Hematopoietic multipotent progenitor cell treated with erythropoietin and hydrocortisone succinate and interleukin-3 and kit ligand, for 4 days (in vitro differentiated cells): ENCODE measurements at regions not wholly inside any gene's neighbourhood (a gene's known extent, or its start where the extent isn't known, plus 50 kb on each side); places are given as distances from the start of the nearest gene placed in this dataset.
A peak's percentile ranks its signal among the peaks of the same experiment; 100 is the strongest.
"Not testable (repeated sequence)": the region's sequence is repeated elsewhere in the genome, so short reads cannot be mapped to it uniquely, and the experiment has no call there.

Experiments used
- DNase-seq: peaks from one replicate; pipeline ENCODE4 v3.0.0-alpha.2; 2015

DNA sequence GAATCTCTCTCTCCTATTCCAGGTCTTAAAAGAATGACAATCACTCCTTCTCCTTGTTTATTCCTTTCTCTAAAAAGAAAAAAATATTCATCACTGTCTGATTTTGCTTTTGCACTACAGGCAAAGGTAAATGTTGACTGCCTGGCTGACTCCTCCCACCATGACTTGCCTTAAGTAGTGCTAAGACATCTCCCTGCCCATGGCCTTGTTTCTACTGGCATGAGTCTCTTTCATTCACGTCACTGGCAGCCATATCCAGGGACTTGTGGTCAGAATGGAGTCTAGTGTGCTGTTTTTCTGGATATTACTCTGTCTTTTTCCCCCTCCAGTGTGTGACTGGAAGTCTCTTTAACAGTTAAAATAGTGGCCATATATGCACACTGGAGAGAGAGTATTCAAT is 522.9 kb upstream of the DAB2 start:
- DNase-seq = peak; percentile 12

DNA sequence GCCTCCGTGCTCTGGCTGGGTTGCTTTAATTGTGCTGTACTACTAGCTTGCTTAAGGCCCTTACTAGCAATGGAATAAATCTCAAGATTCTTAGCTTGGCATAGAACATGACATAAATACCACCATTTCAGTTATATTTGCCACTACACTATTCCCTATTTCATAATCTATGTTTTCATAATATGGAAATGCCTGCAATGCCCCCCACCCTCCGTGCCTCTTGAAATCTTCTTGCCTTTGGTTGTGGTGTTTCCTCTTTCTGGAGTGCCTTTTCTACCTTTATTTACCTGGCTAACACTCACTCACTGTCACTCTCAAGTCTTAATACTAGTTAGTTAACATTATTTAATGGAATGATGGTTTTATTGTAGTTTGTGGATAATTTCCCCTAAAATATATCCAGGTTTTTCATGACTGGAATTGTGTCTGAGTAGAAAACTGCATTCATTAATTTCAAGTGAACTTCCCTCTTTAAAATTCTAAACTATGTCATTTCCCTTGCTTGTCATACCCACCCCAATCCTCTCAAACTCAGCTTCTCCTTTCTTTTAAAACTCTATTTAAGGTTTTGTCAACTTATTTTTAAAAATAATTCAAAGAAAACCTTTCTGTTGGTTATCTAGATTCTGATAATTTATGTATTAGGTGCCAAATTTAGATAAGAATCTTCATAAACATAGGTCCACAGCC is 521.7 kb upstream of the DAB2 start:
- peak; percentile 21 for DNase-seq

DNA sequence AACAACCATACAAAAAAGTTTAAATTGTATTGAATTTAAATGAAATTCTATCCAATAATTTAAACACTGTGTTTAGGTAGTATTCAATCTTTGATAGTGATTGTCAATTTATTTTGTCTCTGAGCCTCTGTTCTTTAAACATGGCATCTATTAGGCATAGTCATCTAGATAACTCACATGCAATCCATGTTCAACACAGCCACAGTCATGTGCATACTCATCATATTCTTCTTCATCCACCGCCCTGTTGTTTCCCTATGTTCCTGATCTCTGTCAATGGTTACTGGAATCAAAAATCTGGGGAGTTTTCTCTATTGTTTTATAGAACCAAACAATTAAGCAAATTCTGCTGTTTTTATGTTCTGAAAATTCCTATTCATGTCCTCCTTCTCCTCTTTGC is 521.1 kb upstream of the DAB2 start:
- no peak for DNase-seq

DNA sequence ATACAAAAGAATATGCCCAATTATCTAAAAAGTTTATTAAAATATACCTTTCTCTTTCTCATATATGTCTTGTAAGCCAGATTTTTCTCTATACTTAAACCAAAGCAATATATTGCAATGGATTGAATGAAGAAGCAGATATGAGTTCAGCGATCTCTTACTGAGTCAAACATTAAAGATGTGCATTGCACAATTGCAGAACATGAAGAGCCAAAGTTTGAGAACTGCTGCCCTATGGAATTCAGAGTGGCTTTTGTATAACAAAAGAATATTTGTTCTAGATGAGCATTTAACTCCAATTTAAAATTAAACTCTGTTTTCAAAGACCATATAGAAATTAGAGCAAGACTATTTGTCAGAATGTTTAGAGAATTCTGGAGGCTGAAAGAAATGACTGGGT is 519.0 kb upstream of the DAB2 start:
- DNase-seq = no peak

DNA sequence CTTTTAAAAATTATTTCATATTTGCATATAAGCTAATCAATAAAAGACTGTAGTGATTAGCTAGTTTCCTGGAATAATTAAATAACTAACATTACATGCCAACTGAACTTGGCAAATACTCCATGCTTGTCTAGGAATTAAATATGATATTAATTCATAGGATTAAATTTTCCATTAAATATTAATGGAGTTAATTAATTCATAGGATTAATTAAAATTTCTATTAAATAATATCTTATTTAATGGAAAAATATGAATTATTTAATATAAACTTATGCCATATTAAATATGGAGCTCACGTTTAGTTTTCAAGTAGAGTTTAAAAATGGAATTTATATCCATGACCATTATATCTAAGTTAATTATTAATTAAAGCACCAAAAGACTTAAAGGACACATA is 517.8 kb upstream of the DAB2 start:
- DNase-seq = no peak

DNA sequence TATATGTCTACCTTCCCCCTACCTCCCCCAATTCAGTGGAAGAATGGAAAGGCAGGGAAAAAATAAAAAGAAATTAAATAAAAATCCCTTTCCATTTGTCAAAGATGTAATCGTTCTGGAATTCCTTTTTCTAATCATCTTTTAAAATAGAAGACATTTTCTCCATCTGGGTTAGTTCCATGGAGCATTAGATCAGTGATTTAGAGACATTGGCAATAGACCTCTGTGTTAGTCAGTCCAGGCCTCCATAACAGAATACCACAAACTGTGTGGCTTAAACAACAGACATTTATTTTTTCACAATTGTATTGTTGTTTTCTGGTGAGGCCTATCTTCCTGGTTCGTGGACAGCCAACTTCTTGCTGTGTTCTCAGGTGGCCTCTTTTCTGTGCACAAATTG is 516.6 kb upstream of the DAB2 start:
- DNase-seq = no peak

DNA sequence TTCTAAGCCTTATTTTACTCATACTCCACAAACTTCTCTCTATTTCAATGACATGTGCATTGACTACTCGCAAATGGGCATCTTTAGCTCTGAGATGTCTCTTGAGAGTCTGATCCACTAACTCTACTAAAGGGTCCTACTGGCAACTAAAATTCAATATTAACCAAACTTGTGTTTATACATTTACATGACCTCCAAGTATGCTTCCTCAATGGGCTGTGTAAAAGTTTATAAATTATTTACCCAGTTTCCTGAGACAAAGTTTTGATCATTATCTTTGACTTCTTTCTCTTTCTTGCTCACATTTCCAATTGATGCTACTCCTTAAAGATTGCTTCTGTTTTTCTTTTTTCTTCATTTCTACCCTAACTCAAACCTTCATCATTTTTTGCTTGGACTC is 510.1 kb upstream of the DAB2 start:
- no peak for DNase-seq

DNA sequence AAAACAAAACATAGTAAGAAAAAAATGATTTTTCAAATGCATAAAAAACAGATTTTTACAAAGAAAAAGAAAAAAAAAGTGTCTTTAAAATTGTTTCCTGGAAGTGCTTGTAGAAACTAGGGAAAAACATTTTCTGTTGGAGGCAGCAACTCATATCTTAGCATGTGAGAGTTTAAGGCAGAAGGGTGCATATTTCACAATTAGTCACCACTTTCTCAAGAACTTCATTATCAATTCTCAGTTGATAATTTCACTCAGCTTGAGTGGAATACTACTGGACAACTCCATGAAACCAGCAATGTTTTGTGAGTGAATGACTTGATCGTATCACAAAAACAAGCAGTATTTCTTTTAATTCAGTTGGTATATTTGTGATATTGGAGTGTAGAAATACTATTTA is 508.3 kb upstream of the DAB2 start:
- no peak for DNase-seq

DNA sequence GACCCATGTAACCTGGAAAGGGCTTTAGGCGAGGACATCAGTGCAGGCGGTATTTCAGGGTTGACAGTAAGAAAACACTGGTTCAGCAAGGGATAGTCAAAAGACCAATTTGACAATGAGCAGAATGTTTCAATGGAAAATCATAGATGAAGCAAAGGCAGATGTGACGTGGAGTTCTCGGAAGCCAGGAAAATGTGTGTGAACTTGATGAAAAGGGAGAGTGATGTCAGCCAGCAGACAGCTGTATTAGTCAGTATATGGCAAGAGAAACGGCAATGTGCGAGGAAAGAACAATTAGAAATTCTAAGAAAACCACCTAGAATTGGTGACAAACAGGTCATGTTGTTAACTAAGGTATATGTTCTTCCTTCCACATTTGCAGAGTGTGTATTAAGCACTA is 503.9 kb upstream of the DAB2 start:
- DNase-seq = no peak

DNA sequence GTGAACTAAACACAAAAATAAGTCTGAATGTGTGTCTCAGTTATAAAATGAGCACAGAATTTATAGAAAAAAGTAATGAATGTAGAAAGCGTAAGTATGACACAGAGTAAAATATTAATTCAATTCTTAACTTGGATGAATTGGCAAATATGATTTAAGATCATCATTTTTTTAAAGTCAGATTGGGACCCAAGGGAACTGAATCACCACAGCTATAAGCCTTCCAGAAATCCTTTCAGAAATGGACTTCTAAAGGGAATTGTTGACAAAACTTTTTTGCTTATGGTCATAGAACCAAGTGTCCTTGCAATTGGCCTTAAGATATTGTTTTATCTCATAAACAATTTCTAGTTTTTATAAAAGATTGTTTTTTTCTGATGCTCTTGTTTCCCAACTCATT is 495.1 kb upstream of the DAB2 start:
- no peak for DNase-seq

DNA sequence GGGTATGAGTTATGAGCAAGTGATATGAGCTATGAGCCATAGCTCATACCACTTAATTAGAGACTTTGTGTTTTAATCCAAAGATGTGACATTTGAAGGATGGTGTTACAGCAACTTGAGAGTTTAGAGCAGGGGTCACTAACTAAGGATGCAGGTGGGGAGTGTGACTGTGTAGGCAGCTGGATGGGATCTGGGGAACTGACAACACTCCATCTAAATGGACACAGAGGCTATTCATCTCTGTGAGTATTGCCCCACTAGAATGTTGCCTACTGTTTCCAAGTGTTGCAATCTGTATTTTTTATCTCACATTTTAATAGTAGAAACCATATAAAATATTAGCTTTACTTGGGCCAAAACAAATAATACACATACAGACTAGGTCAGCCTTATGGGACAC is 488.1 kb upstream of the DAB2 start:
- DNase-seq = no peak

DNA sequence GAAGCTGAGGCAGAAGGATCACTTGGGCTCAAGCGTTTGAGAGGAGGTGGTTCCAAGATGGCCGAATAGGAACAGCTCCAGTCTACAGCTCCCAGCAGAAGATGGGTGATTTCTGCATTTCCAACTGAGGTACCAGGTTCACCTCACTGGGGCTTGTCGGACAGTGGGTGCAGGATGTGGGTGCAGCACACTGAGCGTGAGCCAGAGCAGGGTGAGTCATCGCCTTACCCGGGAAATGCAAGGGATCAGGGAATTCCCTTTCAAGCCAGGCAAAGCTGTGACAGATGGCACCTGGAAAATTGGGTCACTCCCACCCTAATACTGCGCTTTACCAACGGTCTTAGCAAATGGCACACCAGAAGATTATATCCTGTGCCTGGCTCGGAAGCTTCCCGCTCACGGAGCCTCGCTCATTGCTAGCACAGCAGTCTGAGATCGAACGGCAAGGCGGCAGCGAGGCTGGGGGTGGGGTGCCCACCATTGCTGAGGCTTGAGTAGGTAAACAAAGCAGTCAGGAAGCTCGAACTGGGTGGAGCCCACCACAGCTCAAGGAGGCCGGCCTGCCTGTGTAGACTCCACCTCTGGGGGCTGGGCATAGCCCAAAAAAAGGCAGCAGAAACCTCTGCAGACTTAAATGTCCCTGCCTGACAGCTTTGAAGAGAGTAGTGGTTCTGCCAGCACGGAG is 482.6 kb upstream of the DAB2 start:
- not testable (repeated sequence) for DNase-seq

DNA sequence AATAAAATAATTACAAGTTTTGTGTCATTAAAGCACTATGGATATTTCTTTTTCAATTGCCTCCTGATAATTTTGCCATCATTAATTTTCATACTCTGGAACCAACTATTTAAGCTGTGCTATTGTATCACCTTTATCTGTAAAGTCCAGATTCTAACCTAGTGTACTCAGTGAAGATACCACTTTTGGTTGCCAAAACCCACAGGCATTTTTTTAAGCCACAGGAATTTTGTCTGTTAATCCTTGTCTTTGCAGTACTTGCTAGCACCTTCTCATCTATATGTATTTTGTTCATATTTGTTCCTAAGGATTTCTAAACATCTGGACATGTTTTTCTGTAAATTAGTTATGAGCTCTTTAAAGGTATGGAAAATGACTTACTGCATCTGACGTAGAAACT is 481.4 kb upstream of the DAB2 start:
- DNase-seq = no peak

DNA sequence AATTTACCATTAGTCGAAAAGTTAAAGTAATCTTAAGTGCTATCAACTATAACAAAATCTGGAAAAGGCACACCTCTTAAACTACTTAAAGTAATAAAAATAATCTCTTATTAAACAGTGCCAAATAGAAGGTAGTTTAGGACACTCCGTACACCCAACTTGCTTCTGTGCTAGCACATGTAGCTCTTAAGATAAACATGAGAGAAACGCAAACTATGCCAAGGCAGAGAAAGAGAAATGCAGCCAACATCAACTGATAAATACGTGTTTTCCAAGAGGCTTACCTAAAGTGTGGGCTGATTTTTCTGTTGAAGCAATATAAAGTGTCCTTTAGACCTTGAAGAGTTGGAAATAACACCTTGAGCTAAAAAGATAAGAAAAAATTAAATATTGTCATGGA is 480.6 kb upstream of the DAB2 start:
- no peak for DNase-seq

DNA sequence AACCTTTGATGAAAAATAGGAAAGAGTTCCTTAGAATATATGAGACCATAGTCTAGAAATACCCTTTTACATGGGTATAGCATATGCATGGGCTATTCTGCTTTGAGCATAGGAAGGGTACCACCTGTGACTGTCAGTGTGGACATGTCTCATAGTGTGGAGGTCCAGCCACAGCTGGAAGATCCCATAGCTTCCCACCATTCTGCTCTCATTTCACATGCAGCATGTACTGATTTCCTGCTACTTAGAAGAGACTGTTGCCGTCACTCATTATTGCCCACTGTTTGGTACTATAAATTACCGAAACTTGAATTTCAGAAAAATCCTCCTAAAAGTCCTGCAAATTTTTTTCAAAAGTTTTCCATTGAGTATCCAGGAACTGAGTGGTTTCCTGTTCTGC is 477.8 kb upstream of the DAB2 start:
- no peak for DNase-seq

DNA sequence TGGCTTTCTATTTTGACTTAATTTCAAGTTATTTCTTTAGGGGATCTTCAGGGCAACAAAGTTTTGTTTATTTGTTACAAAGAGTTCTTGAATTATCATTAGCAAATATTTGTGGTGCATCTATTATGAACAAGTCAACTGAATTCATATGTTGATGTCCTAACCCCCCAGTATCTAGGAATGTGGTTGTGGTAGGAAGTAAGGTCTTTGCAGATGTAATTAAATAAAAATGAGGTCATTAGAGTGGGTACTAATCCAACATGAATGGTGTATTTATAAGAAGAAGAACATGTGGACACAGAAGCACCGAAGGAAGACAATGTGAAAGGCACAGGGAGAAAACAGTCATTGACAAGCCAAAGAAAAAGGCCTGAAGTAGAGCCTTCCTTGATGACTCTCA is 474.0 kb upstream of the DAB2 start:
- no peak for DNase-seq

DNA sequence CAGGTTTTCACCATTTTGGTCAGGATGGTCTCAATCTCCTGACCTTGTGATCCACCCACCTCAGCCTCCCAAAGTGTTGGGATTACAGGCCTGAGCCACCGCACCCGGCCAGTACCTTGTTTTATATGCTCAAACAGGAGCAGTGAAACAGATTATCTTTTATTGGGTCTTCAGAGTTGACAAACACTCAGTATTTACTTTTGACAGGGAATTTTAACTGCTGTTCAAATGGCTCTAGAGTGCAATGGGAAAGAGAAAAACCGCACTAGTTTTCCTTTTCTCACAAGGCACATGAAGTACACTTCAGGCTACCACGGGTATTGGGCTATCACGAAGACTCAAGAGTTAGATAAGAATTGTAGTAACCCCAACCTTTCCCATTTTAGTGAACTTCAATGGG is 471.9 kb upstream of the DAB2 start:
- no peak for DNase-seq

DNA sequence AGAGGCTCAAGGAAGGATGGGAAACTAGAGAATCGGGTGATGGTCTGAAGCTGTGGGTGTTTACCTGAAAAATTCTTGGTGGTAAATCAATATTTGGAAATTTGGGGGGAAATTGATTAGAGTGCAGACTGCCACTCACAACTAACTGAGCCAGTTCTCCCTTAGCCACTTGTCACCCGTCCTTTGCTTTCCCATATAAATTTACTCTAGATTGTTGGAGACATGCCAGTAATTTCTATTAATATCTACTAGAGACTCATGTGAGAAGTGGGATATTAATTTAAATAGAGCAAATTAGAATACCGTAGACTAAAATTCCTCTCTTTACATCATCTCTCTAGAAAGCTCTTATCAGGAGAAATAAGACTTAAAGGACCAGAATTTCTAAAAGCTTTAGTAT is 471.3 kb upstream of the DAB2 start:
- no peak for DNase-seq

DNA sequence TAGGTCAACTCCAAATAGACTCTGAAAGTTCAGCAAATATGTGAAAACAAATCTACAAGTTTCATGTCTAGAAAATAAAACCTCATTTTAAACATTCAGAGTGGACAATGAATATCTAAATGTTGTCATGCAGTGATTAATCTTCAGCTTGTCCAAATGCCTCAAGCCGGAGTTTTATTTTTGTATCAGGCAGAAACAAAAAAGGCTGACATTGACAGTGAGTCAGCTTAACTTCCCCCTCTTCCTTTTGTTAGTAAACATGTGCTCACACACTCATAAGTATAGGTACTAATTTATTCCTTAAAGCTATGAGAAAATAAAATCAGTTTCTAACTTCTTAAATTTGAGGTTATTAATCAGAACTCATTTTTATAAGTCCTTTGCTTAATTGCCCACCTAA is 467.9 kb upstream of the DAB2 start:
- no peak for DNase-seq

DNA sequence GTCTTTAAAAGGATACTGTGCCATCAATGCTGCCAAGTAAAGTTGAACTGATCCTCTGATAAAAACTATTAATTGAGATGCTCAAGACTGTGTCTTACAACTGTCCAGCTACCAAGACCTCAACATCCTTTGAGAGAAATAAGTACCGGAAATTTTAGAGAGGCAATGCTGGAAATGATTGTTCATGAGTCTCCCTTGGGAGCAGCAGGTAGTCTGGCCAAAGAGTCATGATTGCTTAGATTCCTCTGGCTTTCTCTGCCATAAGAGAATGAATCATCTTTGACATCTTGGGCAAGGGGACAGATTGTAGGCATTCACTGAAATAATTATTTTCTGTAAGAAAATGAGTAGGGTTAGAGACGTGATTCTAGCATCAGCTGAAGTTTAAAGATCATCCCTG is 466.6 kb upstream of the DAB2 start:
- DNase-seq = no peak

DNA sequence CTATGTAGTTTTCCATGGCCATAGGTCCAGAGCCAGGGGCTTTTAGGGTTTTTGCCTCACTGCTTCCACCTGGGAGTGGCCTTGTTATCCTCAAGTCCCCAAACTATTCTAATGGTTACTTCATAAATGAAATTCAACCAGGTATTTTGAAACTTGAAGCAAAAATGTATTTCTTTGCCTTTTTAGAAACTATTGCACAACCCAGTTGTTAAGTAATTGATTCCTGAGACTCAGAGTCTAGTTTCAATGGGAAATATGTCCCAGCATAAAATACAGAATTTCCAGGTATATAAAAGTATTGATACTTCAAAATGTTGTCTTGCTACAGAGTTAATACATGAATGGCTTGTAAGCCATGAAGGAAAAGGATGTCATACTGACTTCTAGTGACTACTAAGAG is 456.2 kb upstream of the DAB2 start:
- DNase-seq = no peak

DNA sequence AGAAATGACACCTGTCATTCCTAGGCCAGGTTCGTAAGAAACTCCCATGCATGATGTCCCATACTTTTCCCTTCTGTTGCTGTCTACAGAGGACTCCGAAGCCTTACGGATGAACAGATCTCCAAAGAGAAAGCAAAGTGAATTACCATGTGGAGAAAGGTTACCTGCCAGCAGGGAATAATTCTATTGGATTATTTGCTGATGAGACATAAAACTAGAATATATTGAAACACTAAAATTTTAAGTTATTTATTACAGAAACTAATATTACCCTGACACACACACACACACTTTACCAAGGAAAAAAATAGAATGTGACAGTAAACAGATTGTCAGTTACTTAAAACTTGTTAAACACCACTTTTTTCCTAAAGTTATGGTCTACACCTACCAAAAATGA is 452.7 kb upstream of the DAB2 start:
- DNase-seq = no peak

DNA sequence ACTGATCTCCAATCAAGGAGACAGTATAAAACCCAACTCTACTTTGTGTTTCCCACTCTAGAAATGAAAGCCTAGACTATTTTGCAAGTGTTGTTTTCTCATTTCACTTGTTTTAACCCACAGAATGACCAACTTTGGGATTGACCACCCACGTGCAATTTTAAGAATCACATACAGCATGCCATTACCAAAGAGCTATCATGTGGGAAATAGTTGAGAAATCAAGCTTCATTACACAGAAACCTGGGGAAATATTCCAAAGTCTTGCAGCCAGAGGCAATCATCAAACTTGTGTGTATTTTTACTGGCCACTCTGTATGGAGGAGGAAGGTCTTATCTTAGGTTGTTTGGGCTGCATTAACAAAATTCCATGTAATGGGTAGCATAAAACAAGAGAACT is 451.4 kb upstream of the DAB2 start:
- DNase-seq = no peak

DNA sequence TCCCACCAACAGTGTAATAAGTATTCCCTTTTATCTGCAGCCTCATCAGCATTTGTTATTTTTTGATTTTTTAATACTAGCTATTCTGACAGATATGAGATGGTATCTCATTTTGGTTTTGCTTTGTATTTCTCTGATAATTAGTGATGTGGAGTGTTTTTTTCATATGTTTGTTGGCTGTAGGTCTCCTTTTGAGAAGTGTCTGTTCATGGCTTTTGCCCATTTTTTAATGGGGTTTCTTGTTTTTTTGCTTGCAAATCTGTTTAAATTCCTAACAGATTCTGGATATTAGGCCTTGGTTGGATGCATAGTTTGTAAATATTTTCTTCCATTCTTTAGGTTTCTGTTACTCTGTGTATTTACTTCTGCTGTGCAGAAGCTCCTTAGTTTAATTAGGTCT is 445.4 kb upstream of the DAB2 start:
- no peak for DNase-seq

DNA sequence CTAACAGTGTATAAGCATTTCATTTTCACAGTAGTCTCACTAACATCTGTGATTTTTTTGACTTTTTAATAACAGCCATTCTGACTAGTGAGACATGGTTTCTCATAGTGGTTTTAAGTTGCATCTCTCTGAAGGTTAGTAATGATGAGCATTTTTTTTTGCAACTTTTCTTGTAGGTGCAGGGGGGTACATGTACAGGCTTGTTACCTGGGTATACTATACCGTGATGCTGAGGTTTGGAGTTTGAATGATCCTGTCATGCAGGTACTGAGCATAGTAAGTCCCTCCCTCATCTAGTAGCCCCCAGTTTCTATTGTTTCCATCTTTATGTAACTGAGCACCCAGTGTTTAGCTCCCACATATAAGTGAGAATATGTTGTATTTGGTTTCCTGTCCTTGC is 444.6 kb upstream of the DAB2 start:
- no peak for DNase-seq
